ENCODE measurements at regions not wholly inside any gene's neighbourhood (a gene's known extent, or its start where the extent isn't known, plus 50 kb on each side); places are given as distances from the start of the nearest gene placed in this dataset.

- no peak for TF ChIP-seq POLR2A (IDR thresholded peaks at IDR 0.05)
- no peak for TF ChIP-seq EP300 (IDR thresholded peaks at IDR 0.05)
Measured at GRCh38 chr5:116382032-116382873, 192.4 kb downstream of the SEMA6A start.
